H54 (cell line): ENCODE measurements at regions not wholly inside any gene's neighbourhood (a gene's known extent, or its start where the extent isn't known, plus 50 kb on each side); places are given as distances from the start of the nearest gene placed in this dataset.
A peak's percentile ranks its signal among the peaks of the same experiment; 100 is the strongest.

ENCODE experiments used
- DNase-seq: peaks from one replicate; pipeline ENCODE4 v3.0.0; 2011; ENCODE audit warnings: low spot score, mixed read lengths; ENCODE audit not compliant: insufficient read length
- FAIRE-seq: peaks from 3 replicates; lab custom pipeline; 2011; peaks lifted over from hg19 to GRCh38; lab: Jason Lieb, UNC
- POLR2A ChIP-seq: IDR thresholded peaks from 2 replicates; pipeline ENCODE4 v1.6.1; 2011; ENCODE audit warnings: low read depth, mild to moderate bottlenecking, low read length

DNA sequence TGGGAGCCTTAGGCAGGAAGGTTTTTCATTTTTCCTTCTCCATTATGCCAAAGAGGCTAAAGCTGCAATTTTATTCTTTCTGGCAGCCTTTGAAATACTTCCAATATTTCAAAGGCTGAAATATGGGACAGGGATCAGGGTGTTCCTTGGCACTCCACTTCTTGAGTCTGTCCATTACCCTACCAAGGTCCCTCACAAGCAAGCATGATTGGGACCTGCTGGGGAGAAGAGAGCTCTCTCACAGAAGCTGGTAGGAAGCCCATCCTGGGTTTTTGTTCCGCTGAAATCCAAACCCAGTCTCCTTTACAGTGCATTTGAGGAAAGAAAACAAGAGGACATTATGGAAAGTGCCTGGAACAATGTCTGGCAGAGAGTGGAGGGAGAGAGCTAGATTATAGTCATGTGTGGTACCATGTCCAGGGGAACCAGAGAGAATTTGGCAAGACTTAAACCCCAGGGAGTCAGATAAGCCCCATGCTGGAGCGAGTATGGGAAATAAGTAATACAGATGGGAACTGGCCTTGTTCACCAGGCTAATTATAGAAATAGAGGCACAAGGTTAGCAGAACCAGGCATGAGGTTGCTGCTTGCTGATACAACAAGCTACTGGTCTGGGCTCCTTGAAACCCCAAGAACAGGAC lies 104.7 kb downstream of the LSM5 start:
- no peak for FAIRE-seq
- no peak for TF ChIP-seq POLR2A

DNA sequence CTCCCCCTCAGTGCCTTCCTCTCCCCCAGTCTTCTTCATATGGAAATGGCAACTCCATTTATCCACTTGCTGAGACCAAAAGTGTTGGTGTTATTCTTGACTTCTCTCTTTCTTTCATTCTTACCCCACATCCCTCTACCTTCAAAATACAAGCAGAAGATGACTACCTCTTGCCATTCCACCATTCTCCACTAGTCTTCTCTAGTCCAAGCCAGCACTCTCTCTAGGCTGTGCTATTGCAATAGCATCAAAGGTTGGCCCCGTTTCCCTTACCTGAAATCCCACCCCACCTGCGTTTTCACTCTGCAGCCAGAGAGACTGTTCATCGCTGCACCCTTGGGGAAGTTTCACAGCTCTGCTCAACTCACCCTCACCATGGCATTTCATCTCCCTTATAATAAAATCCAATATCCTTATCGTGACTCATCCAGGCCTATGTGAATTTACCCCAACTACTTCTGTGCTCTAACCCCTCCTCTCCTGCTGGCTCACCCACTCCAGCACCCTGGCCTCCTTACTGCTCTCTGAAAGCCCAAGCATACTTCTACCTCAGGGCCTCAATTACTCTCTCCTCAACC lies 109.1 kb downstream of the LSM5 start:
- DNase-seq (peak; percentile 34), FAIRE-seq (no peak)
- no peak for TF ChIP-seq POLR2A

More for the DNA sequence above, 104.7 kb downstream of the LSM5 start:
- no peak for DNase-seq

DNA sequence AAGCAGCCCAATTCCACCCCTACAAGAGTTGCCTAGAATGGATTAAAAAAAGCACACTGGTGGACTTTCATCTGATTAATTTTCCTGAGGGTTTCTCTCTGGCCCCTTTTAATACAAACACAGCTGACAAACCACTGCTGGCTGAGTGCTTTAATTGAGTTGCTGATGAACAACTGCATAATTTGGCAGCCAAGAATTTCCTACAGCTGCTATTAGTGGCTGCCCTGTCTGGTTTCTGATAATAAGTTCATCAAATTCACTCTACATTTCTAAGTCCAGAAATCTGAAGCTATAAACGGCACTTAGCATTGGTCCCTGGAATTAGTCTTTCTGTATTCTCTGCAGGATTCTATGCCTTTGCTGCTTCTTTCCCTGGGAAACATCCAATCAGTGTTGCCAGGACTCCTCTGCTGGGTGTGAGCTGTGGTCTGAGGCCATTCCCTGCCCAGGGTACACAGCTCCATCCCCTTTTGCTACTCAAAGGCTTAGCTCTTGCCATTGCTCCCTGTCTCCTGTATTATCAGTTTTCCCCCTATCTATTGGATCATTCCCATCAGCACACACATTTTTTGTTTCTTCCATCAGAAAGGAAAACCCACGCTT lies 110.6 kb downstream of the LSM5 start:
- FAIRE-seq (no peak), DNase-seq (no peak)
- TF ChIP-seq POLR2A, result no peak

DNA sequence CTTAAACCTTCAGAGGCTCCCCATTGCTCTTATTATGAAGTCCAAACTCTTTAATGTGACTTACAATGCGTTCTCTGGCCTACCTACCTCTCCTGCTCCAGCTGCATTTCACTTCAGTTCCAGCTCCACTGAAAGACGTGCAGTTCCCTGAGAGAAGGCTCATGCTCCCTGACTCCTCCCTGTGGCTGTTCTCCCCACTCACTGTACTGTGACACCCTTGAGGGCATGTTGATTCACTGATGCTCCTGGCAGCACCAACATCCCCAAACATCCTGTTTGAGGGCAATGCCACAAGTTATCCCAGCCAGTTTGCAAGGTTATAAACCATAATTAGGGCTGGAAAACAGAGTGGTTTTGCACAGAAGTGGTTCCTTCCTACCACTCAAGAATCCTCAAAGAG lies 111.2 kb downstream of the LSM5 start:
- FAIRE-seq (no peak), DNase-seq (peak; percentile 26)
- no peak for TF ChIP-seq POLR2A

DNA sequence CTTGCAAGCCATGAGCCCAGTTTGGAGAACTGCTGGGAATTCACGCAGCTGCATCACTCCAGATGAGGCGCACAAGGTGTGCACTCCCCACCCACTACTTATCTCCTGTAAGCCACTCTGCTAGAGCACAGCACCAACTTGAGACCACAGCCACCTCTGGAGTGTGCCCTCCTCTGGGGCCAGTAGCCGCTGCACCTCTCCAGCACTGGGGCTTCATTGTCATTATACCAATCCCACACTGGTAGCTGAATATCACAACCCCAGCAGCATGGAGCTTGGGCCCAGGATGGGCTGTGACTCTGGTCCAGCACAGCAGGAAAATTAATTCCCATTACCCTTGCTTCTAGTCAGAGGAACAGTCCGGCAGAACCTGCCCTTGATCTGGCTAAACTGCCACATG lies 125.6 kb downstream of the LSM5 start:
- FAIRE-seq, result no peak
- DNase-seq, result no peak
- TF ChIP-seq POLR2A, result no peak

DNA sequence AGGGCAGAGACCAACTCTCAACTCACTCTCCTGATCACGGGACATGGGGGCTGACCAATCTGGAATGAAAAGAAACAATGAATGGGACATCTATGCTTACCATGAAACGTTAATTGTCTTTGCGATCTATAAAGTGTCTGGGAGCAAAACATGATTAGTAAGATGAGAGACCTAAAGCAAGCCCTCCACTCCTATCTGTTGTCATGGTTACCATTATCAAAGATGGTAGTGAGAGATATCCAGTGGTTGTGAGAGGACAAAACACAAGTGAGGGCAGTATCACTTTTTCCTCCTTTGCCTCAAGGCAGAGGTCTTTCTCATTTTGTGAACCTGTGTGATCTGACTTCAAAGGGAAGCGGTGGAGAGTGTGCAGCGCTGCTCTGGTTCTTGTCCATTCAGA lies 130.1 kb downstream of the LSM5 start:
- no peak for DNase-seq
- FAIRE-seq, result no peak
- TF ChIP-seq POLR2A, result no peak

DNA sequence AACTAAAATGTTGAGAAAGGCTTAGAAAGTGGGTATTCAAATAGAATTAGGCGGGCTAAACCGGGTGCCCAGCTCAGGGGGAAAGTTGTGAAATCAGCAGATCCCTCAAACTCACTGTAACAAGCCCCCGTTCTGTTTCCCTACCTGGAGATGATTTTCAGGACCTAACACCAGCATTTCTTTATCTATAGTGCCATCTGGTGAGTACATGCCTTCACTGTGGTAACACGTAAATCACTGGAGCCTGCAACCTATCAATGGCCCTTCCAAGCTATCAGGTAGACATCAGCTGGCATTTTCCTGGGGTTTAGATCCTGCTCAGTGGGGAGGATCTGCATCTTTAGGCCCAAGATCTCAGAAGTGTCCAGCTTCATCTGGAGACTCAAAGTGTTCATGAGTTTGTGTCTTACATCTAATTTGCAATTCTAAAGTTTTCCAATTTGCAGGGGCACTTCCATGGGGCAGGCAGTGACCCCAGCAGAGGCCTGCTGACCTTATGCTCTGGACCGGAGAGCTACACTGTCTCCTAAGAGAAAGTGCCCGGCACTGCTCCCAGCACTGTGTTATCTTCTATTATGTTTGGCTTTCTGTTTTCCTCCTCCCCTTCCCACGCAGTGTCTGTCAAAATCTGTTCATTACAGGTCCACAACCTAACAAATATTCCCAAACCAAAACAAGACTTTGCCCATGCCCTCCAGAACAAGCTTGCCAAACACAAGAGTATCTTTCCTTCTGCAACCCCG lies 132.5 kb downstream of the LSM5 start:
- TF ChIP-seq POLR2A, result no peak
- DNase-seq (no peak), FAIRE-seq (no peak)

DNA sequence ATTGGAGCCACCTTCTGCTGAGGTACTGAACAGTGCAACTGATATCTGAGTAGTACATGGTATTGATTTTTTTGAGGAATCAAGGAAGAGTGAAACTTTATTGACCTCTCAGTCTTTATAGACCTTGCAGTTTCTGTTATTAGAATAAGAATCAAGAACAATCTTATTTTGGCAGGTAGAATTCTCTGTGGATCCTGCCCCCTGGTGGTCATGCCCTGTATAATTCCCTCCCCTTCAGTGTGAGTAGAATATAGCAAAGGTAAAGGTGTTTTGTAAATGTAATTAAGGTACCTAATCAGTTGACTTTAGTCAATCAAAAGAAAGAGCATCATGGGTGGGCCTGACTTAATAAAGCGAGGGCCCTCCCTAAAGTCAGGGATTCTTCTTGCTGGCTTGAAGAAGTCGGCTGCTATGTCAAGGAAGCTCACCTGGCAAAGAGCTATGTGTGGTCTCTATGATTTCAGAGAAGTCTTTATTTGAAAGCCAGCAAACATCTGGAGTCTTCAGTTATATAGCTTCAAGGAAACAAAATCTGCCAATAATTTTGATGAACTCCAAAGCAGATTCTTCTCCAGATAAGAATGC lies 142.8 kb downstream of the LSM5 start:
- no peak for DNase-seq

DNA sequence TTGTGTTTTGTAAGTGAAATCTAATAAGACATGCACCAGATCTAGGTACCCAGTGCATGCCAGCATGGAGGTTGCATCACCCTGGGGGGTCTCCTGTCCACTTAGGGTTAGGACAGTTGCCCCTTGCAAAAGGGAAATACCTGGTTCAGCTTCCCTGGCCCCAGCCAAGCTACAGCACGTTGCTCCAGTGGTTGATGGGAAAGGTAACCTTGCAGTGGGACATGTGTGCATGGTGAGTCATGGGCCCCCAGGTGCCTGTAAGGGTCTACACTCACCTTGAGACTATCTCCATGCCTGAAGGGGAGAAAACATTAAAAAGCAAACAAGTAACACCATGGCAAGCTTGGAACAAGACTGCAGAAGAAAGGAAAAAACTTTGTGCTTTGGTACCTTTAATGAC lies 143.9 kb downstream of the LSM5 start:
- FAIRE-seq, result no peak
- no peak for DNase-seq
- no peak for TF ChIP-seq POLR2A

More for the DNA sequence above, 142.8 kb downstream of the LSM5 start:
- no peak for FAIRE-seq
- TF ChIP-seq POLR2A, result no peak

DNA sequence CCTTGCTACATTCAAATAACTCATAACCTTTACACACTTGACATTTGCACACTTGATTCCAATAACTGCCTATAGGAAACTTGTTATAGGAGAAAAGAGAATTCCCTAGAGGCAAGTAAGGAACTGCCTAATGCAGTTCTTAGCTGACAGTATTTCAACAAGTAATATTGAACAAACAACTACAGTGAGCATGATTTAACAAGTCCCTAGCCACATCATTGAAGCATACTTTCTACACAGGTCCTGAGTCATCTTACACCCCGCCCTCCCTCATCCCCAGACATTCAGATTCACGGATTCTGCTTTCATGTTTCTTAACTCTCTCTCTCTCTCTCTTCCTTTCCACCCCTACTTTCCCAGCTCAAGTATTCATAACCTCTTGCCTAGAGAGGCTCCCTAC lies 153.5 kb downstream of the LSM5 start:
- TF ChIP-seq POLR2A, result no peak
- DNase-seq, result peak; percentile 49
- peak; percentile 93 for FAIRE-seq

DNA sequence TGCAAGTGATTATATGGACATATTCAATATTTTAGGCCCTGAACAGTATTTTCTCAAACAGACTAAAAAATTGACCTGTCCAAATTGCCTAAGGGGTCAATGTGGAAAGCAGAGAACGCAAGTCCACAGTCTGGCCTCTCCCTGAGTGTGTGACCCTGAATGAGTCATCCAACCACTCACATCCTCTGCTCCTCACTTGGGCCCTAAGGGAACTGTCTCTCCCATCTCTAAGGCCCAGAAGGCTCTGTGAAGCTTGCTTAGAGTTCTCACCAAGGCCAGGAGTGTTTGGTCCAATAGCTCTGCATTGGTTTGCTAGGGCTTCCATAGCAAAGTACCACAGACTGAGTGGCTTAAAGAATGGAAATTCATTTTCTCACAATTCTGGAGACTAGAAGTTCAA lies 155.1 kb downstream of the LSM5 start:
- FAIRE-seq (peak; percentile 98), DNase-seq (peak; percentile 54)
- no peak for TF ChIP-seq POLR2A

DNA sequence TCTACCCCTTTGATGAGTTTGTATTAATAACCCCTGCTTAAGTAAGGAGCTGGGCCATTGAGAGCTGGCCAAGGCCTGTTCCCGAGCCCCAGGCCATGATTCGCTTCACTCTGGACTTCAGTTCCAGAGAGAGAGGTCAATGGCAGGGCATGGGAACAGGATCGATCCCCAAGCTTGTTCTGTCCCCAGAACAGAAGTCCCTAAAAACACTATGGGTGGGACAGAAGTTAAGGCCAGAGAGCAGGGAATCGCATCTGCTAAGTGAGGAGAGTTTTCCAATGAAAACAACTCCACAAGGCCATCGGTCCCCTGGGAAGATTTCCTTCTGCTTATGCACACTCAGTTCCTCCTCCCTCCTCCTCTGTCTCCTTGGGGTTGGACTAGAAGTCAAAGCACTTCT lies 159.6 kb downstream of the LSM5 start:
- no peak for DNase-seq
- TF ChIP-seq POLR2A, result no peak
- no peak for FAIRE-seq

DNA sequence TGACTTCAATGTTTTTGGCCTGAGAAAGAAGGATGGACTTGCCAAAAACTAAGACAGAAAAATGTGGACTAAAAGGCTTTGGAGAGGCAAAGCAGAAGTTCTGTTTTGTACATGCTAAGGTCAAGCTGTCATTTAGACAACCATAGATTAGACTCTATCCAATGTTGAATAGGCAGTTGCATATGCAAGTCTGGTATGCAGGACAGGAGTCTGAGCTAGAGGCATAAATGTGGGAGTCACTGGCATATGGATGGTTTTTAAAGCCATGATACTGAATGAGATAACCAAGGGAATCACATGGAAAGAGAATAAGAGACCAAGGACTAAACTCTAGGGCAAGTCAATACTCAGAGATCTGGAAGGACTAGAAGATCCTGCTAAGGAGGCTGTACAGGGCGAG lies 164.1 kb downstream of the LSM5 start:
- FAIRE-seq, result no peak
- DNase-seq, result no peak
- TF ChIP-seq POLR2A, result no peak

DNA sequence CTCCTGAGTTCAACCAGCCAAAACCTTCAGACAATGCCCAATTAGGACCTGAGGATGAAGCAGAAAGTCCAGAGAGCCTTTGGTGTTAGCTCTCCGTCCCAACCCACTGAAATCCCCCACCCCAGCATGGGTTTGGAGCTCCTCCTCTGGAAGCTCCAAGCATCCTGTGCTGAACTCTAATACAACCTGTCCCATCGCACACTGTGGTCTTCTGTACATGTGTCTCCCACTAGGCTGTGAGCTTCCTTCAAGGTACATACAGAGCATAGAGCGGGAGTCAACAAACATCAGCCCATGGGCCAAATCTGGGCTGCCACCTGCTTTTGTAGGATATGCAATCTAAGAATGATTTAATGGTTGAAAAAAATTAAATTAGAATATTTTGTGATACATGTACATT lies 166.5 kb downstream of the LSM5 start:
- FAIRE-seq (no peak), DNase-seq (no peak)
- no peak for TF ChIP-seq POLR2A
